Peyer's patch (tissue), 4 donors: ENCODE measurements at regions not wholly inside any gene's neighbourhood (a gene's known extent, or its start where the extent isn't known, plus 50 kb on each side); places are given as distances from the start of the nearest gene placed in this dataset.

Experiments used
- DNase-seq, 3 donors: peaks; one replicate each; pipeline ENCODE4 v3.0.0-alpha.2; 2017 to 2019
- H3K27ac ChIP-seq, 4 donors: fragments of 200-600 bp; sonication (generic); one replicate each; pipeline ENCODE4 v1.5.1; 2016 to 2019
- H3K27me3 ChIP-seq, 2 donors: fragments of 200-600 bp; sonication (generic); one replicate each; pipeline ENCODE4 v1.5.1; 2019
- H3K36me3 ChIP-seq, 3 donors: fragments of 200-600 bp; sonication (generic); one replicate each; pipeline ENCODE4 v1.5.1; 2016 to 2019
- H3K4me1 ChIP-seq, 4 donors: fragments of 200-600 bp; sonication (generic); one replicate each; pipeline ENCODE4 v1.5.1; 2016 to 2019
- H3K4me3 ChIP-seq, 4 donors: fragments of 200-600 bp; sonication (generic); 1 replicate in 3 of 4; 2 replicates in 1 of 4; pipeline ENCODE4 v1.5.1; 2016 to 2019; ENCODE audit warnings: mild to moderate bottlenecking in 1 of 4
- H3K9me3 ChIP-seq, 4 donors: fragments of 200-600 bp; sonication (generic); one replicate each; pipeline ENCODE4 v1.5.1; 2016 to 2019; ENCODE audit warnings: mild to moderate bottlenecking in 1 of 4
- POLR2A ChIP-seq, 2 donors: fragments of 450-650 bp; IDR thresholded peaks; one replicate each; pipeline ENCODE4 v1.5.1; 2017; ENCODE audit warnings: antibody characterized with exemption in 2 of 2, mild to moderate bottlenecking in 2 of 2, moderate library complexity in 2 of 2
- TF ChIP-seq, protein P1 (sequence below), 6 experiments: fragments of 450-650 bp in 4 of 6; fragments of 200-600 bp in 2 of 6; sonication (generic) in 1 of 6; IDR thresholded peaks; one replicate each; pipeline ENCODE4 v1.5.1; 2017 to 2019; ENCODE audit warnings: antibody characterized with exemption in 6 of 6, mild to moderate bottlenecking in 3 of 6, moderate library complexity in 1 of 6

DNA sequence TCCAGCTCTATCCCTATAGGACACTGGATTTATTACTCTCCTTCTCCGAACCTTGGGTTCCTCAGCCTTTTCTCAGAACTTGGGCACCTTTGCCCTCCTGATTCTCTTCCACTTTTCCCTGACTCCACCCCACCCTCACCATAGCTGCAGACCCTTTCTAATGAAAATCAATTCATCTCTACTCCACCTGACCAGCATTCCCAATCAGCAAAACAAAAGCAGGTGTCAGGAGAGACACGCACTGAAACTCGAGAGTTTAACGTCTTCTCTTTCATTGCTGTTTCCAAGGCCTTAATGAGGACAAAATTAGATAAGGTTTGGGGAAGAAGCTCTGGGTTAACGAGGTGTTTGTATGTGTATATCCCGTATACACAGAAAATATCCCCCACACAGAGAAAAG lies 208.8 kb downstream of the PLPP3 start:
- Histone ChIP-seq H3K27me3 (no peaks in the 10 kb centered on the region), H3K4me1 (no peaks in the 10 kb centered on the region), H3K4me3 (no peak overlapping the region), H3K9me3 (no peaks in the 10 kb centered on the region), H3K36me3 (no peaks in the 10 kb centered on the region), H3K27ac (no peak overlapping the region)
- no peak for DNase-seq
- no peak for TF ChIP-seq POLR2A (IDR thresholded peaks at IDR 0.05)
- TF ChIP-seq, protein P1, sequence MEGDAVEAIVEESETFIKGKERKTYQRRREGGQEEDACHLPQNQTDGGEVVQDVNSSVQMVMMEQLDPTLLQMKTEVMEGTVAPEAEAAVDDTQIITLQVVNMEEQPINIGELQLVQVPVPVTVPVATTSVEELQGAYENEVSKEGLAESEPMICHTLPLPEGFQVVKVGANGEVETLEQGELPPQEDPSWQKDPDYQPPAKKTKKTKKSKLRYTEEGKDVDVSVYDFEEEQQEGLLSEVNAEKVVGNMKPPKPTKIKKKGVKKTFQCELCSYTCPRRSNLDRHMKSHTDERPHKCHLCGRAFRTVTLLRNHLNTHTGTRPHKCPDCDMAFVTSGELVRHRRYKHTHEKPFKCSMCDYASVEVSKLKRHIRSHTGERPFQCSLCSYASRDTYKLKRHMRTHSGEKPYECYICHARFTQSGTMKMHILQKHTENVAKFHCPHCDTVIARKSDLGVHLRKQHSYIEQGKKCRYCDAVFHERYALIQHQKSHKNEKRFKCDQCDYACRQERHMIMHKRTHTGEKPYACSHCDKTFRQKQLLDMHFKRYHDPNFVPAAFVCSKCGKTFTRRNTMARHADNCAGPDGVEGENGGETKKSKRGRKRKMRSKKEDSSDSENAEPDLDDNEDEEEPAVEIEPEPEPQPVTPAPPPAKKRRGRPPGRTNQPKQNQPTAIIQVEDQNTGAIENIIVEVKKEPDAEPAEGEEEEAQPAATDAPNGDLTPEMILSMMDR (IDR thresholded peaks at IDR 0.05) = no peak

DNA sequence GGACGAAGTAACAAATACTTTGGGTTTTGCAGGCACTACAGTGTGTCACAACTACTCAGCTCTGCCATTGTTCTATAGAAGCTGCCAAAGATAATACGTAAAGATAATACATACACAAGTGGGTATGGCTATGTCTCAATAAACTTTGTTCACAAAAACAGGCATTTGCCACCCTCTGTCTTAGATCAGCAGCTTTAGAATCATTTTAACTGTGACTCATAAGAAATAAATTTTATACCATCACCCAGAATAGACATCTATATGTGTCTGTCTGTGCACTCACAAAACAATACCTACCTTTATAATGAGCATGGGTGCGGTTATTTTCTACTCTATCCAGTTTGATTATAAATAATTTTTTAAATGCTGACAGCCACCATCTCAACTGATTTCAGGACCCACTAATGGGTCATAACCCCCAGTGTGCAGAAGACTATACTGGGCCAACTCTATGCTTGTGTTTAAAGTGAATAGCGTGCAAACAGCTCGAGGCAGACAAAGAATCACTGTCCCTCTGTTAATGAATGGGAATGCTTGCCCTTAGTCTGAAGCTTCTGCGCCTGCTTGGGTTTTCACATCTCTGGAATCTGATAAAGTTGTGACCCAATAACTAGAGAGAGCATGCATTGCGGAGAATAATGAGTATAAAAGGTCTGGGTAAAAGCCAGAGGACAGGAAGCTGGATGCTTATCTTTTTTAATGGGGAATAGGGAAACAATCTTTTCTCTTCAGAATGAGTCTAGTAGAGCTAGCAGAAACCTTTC lies 216.2 kb downstream of the PLPP3 start:
- no peaks in the 10 kb centered on the region for H3K27me3 ChIP-seq
- no peak for DNase-seq
- H3K4me1 ChIP-seq = no peaks in the 10 kb centered on the region
- TF ChIP-seq, protein P1 (IDR thresholded peaks at IDR 0.05) = no peak
- no peak for TF ChIP-seq POLR2A (IDR thresholded peaks at IDR 0.05)
- no peak overlapping the region for H3K4me3 ChIP-seq
- no peaks in the 10 kb centered on the region for H3K36me3 ChIP-seq
- no peak overlapping the region for H3K27ac ChIP-seq
- H3K9me3 ChIP-seq = no peaks in the 10 kb centered on the region

DNA sequence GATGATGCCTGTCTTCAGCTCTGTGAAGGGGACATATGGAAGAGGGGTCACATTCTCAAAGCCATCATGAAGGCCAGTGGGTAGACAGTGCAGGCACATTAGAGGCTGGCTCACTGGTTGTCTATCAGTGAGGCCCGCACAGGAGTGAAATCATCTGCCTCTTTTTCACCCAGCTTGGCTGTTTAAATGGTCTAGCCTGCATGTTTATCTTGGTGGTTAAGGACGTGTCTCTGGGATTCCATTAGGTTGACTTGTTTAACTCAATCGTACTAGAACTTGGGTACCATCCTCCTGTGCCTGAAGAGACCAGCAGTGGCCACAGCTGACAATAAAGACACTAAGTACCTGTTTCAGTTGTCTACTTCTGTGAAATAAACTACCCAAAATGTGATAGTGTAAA lies 219.3 kb downstream of the PLPP3 start:
- DNase-seq = no peak
- H3K27ac ChIP-seq = no peak overlapping the region
- no peak overlapping the region for H3K4me3 ChIP-seq
- no peak for TF ChIP-seq POLR2A (IDR thresholded peaks at IDR 0.05)
- TF ChIP-seq, protein P1 (IDR thresholded peaks at IDR 0.05) = no peak
- no peaks in the 10 kb centered on the region for H3K9me3 ChIP-seq
- no peaks in the 10 kb centered on the region for H3K27me3 ChIP-seq
- H3K4me1 ChIP-seq = no peaks in the 10 kb centered on the region
- H3K36me3 ChIP-seq = no peaks in the 10 kb centered on the region

DNA sequence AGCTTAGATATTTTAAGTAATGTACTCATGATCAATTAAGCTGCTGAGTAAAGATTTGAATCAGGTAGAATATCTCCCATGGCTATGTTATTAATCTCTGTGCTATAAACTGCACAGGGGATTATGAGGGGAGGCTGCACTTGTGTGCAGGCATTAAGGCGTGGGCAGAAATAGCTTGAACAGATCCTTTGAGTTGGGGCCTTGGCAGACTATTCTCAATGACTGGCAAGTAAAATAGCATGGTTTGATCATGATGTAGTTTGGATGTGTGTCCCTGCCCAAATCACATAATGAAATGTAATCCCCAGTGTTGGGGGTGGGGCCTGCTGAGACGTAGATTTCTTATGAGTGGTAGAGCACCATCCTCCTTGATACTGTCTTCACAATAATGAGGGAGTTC lies 220.3 kb downstream of the PLPP3 start:
- Histone ChIP-seq H3K4me1 (no peaks in the 10 kb centered on the region), H3K36me3 (no peaks in the 10 kb centered on the region), H3K9me3 (no peaks in the 10 kb centered on the region), H3K4me3 (no peak overlapping the region), H3K27me3 (no peaks in the 10 kb centered on the region), H3K27ac (no peak overlapping the region)
- no peak for DNase-seq
- TF ChIP-seq, protein P1 (IDR thresholded peaks at IDR 0.05) = no peak
- no peak for TF ChIP-seq POLR2A (IDR thresholded peaks at IDR 0.05)

DNA sequence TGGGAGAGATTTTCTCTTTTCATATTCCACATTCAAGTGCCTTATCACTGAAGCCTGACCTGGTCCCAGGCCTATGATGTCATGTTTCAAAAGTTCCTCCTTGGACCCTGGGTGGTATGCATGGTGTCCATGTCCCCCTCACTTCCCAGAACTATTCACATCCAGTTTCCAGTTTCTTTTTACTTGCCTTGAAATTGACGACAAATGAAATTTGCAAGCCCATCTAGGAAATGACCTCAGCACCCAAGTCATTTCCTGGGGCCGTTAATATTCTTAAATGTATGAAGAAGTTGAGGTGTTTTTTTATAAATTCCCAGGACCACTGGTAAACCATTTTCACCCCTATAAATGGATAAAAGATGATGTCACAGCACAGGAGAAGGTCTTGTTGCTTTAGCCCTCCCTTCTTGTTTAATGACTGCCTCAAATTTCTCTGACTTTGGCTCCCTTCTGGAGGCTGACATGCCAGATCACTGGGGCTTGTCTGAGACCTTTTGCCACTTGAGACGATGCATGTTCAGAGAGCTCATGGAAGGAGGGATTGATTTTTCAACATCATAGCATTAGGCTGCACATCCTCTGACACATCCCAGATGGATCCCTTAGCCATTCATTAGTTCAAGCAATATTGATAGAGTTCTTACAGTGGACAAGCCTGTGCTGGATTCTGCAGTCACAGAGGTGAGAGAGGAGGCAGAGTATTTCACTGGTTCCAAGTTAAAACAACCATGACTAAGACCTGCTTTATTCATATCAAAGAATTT lies 221.3 kb downstream of the PLPP3 start:
- no peaks in the 10 kb centered on the region for H3K9me3 ChIP-seq
- DNase-seq = no peak
- H3K4me1 ChIP-seq = no peaks in the 10 kb centered on the region
- TF ChIP-seq, protein P1 (IDR thresholded peaks at IDR 0.05) = no peak
- no peaks in the 10 kb centered on the region for H3K36me3 ChIP-seq
- no peak overlapping the region for H3K27ac ChIP-seq
- H3K4me3 ChIP-seq = no peak overlapping the region
- no peaks in the 10 kb centered on the region for H3K27me3 ChIP-seq
